ENCODE measurements at regions not wholly inside any gene's neighbourhood (a gene's known extent, or its start where the extent isn't known, plus 50 kb on each side); places are given as distances from the start of the nearest gene placed in this dataset.

DNA sequence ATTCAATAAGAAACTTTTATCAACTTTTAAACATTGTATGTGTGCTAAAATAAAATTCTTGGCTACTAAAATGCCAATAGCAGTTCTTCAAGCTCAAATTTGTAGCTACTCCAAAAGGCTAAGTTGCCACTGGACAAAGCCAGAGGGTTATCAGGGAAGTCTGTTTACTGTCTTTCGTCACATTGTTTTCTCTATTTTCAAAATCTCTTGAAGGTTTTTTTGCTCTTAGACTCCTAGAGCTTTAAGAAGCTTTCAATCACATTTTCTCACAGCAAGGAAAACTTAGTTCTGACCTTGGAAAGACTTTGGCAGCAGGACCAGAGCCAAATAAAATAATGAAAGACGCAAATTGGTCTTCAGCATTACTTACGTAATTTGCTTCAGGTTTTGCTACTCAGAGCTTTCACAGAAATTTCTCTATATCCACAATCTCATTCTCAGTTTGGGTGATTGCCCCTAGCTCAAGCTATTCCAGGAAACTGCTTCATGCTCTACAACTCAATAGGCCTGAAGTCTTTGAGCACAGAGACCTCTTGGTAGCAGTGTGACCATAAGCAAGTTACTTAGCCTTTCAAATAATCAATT, 257.7 kb downstream of the GABRG2 start:
- DNase-seq = no peak

DNA sequence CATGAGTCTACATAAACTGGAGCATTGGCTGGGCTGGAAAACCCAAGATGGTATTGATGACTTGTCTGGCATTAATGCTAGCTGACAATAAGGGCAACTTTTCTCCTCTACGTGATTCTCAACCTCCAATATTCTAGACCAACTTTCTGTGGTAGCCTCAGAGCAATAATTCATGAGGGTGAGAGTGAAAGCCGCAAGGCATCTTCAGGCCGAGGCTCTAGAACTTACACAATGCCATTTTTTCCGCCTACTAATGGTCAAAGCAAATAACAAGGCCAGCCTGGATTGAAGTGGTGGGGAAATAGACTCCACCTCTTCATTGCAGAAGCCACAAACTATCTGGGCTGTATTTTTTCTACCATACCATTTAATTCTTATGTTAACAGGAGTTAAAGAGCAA, 267.4 kb downstream of the GABRG2 start:
- DNase-seq = no peak

DNA sequence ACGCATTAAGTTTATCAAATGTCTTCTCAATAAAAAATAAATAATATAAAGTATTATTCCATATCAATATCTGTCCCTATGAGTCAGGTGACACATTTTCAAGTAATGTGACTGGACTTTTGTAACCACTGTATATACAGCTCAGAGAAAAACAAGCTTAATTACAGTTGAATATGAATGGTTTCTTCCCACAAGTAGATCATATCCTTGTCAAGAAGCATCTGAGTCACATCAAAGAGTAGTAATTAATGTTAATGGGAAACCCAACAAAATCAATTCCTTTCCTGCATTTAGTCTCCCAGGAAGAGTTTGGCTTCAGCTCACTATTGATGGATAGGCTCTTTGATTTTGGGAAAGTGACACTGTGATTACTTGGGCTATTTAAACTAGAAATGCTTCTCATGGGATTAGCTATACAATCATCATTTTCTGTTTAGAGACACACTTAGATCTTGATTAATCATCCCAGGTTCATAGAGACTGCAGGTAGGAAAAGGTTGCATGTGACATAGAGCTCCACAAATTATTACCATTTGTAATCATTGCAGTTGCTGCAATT, 292.9 kb downstream of the GABRG2 start:
- DNase-seq = no peak

DNA sequence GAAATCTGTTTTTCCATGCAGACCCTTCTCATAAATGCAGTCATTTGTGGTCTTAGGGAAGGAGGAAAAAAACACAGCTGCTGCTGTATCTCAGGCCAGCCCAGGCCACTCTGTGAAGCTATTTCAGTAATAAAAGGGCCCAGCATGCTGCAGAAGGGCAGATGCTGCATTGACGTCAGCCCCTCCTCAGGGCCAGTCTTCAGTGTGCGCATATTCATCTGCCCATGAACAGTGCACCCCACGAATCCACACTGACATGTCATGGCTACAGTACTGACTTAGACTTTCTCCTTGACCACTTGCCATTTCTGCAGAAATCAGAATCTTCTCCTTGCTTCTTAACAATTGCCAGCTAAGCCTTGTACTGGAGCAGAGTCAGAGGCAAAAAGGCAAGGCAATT, 304.7 kb downstream of the GABRG2 start:
- DNase-seq = peak; percentile 15

DNA sequence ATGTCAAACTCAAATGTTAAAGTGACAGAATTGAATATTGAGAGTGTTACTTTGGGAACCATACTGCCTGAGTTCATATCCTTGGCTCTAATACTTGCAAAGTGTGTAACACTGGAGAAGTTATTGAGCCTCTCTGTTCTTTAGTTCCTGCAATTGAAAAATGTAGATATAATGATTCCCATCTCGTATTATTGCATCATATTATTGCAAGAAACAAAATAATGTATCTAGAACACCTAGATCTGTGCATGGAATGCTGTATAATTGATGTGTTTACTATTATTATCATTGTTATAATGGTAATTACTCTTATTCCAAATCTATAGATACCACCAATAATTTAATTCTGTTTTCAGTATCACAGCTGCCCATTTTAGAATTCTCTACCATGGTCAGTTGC, 310.3 kb downstream of the GABRG2 start:
- no peak for DNase-seq

DNA sequence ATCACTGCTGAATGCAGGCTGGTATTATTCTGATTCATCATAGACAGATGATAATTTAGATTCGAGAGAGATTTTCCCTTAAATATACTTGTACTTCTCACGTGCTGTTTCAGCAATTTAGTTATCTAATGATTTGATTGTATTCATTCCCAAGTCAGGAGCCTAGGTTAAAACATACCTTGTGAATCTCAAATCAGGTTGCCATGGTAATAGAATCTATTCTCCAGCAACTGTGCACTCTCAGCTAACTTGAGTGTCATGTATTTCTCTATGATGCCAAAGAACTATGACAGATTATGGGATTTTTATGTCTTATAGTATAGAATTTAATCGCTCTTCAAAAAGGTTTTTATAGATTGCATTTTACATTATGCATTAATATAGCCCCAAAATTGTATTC, 315.3 kb downstream of the GABRG2 start:
- DNase-seq = no peak

DNA sequence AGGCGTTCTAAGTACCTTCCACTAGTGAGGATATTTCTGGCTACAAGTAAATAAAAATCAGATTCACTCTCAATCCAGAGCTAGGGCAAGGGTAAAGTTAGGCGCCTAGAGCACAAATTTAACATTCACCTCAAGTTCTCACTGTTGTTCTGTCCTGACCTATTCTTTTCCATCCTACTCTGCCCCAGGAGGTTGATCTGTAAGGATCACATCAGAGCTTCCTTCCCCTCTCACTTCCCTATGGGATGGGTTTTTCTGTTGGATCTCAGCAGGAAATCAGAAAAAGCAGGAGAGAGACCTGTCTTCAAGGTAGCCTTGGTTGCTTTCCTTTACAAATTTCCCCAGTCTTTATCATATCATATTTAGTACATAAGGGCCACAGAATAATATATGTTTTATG, 316.7 kb downstream of the GABRG2 start:
- DNase-seq = no peak

DNA sequence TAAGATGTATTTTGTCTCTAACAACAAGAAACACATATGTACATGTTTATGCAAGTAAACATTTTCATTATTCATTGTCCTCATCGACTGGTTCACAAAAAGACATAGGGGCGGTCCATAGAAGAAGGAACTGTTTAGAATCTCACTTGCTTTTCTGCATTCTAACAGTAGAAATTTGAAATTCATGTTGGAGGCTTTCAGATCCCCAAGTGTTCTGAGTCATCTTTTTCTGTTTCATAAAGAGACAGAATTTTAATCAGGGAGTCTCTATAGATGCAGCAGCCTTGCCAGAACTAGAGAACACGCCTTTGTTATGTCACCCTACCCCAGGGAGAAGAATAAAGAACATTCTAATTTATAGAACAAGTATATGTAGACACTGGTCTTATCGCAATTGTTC, 324.3 kb downstream of the GABRG2 start:
- DNase-seq = no peak

DNA sequence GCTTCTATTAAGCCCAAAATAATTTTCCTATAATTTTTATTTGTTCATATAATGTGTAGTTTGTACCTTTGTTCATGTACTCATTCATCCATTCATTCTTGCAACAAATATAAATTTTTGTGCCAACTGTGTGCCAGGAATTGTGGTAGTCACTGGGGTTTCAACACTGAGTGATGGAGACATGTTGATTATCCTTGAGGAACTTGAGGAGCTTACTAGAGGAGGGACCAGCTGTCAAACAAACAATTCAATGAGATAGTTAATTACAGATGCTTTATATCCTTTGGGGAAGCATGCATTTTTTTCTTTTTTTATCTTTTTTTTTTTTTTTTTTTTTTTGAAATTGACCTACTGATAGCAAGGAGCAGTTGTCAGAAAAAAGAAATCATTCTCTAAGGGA, 324.8 kb downstream of the GABRG2 start:
- DNase-seq = no peak

DNA sequence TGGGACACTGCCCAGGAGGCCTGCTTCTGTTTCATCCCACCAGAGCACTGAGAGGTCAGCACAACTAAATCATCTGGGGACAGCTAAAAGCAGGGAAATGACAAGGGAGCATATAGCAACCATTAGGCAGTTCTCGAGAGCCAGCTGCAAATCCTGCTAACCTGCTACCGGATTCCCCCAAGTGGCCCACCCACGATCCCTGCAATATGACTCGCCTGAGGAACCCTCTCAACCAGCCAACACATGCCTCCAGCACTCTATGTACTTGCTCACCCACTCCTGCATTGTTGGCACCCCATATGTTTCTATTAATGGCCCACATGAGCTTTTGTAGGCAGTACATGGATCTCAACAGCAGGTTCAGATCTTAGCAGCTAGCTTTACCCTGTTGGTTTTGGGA, 326.0 kb downstream of the GABRG2 start:
- no peak for DNase-seq

DNA sequence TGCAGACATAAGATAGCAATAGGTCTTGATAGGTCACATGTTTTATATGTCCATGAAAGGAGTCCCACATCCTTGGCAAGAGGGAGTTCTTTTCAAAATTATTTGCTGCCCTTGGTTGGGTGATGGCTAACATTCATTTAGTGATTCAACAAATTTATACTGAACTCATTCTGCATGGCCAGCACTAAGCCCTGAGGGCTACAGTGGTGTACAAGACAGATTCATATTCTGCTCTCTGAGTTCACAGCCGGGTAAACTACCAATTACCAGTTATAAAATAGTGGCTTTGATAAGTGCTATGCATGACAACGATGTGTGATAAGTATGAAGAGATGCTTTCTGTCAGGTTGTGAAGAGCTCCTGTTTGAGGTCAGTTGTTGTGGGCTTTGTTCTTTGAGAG, 340.0 kb downstream of the GABRG2 start:
- DNase-seq = no peak

DNA sequence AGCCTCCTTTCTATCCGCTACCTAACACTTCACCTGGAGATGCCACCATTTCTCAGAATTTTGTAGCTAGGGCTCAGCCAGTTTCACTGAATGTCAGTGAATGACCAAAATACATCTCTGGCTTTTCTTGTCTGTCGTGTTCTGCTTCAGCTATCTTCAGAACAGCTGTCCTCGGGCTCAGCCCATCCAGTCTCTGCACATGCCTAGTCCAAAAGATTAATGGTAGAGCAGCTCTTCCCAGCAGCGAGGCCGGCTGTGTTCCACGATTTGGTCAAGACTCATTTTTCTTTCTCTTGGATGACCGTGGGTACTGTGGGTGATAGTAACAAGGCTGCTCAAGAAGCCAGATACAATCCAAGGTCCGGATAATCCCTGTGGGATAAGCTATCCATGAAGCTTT, 342.8 kb downstream of the GABRG2 start:
- DNase-seq = no peak

DNA sequence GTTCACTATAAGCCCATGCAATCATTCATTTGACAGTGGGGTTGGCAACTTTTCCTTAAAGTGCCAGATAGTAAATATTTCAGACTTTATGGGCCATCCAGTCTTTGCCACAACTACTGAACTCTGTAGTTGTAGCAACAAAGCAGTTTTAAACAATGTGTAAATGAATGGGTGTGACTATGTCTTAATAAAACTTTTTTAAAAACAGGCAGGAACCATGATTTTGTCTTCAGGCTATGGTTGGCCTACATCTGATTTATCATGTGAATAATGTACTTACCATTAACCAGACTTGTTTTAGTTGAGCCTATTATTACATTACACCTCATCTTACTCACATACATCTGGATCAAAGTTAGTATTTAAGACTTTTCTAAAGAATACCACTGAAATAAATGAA, 361.6 kb downstream of the GABRG2 start:
- no peak for DNase-seq

DNA sequence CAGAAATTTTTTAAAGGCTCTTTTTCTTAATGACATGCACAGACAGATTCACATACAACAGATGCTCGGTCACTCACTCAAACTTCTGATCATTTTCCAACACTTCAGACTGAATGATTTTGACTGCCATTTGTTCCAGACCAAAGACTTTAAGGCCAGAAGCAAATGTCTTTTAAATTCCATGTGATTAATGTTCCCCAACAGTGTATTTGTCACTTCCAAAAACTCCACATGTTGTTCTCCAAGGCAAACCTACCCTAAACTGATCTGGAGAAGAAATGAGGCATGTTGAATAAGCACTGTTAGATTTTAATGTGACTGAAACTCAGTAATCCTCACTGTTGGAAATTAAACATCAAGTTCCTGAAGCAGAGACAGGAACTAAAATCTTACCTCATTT, 366.7 kb downstream of the GABRG2 start:
- no peak for DNase-seq

DNA sequence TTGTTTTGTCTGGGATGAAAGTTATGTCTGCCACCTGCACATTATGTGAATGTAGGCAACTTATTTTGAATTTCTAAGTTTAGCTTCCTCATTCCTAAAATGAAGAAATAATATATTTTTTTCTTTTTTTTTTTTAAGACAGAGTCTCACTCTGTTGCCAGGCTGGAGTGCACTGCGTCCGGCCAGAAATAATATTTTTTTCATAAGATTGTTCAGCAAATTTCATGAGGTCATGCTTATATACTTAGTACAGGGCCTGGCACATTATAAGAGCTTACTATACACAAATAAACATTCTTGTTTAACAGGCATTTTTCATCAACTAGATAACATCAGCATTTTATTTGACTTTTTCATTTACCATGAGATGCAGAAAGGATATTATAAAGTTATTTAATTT, 368.5 kb downstream of the GABRG2 start:
- no peak for DNase-seq

DNA sequence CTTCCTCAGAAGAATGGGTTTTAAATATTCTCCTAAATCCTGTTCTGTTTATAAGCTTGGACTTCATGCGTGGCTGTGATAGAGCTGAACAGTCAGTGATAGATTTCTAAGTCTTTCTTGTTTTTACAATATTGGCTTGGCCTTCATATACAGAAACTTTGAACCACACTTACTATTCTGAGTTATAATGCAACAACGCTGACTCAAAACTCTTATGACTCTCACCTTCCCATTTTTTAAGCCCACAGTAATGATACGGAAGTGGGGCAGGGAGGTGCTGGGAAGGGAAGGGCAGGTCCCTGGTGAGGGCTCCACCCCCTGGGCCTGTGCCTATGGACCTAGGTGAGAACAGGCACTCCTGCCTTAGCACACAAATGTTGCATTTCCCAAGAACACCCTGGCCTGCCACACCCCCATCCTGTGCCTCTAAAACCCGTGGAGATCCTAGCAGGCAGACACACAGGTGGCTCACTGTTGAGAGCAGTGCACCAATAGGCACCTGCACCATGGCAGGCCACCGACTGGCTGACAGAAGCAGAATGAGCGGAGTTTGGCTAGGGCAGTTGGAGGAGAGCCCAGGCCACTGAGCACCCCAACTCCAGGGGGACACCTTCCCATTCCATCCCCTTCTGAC, 376.7 kb downstream of the GABRG2 start:
- no peak for DNase-seq

DNA sequence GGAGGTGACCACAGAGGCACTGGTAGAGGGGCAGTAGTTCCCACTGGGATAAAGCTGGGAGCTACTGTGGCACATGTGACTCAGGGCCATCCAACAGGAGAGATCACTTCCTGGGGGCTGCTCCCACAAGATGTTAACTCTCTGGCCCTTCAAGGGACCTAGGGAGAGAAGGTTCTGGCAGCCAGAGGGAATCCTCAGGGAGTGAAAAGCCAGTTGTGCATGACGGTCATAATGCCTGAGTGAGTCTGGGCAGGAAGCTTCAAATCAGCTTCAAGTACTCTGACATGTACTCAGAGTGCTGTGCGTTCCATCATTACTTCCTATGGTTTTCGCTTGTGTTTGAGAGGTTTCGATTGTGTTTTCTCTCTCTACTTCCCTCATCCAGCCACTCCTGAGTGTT, 388.5 kb downstream of the GABRG2 start:
- DNase-seq = no peak

DNA sequence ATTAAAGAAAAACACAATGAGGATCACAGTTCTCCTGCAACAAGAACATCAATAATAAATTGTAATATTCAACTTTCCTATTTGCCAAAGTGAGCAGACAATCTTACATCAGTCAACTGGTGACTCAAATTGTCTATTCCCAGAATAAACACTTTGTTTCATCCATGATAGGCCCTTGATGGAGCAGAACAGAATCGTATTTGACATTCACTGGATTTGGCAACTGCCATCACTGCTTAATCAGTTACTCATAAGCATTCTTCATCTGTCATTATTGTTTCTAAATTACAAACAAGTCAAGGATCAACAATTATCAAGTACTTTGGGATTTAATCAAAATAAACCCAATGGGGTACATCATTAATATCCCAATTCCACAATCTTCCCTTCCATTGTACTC, 398.4 kb downstream of the GABRG2 start:
- no peak for DNase-seq

DNA sequence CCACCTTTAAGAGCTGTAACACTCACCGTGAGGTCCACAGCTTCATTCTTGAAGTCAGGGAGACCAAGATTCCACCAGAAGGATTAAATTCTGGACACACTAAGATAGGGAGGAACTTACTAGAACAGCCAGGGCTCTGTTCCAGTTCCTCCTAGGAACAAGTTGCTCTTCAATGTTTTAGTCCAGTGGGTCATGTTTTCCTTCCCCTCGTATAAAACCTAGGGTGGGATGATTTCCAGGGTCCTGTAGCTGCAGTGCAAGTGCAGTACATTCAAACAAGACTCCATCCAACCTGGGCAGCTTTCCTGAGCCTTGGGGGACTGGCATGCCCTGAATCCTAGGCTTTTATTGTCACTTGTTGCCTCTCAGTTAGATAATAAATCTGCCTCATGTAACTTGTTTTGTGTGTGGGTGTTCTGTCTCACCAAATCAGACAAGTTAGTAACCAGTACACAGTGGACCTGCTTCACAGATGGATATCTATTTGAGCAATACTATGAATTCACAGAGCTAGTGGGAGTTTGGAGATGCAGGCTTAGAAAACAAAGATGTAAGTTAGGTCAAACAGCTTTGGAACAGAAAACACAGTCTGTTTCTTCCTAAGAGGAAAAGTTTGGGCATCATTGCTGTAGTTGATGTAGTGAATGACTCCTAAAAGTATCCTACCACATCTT, 405.6 kb downstream of the GABRG2 start:
- no peak for DNase-seq

DNA sequence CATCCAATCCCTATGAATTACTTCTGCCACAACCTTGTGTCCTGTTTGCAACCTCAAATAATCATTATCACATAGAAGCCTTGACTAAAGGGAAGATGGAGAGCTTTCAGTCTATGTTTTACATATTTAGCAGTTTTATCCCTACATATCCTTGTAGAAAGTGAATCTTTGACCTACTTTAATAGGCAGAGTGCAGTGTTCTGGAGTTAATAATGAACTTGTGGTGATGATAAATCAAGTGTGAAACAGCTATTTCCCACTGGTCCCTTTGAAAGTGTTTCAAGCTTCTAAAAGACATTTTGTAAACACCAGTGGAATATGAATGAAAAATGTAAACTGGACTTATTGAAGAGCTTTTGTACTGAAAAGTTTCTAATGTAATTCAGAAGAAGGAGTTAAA, 406.7 kb downstream of the GABRG2 start:
- no peak for DNase-seq

DNA sequence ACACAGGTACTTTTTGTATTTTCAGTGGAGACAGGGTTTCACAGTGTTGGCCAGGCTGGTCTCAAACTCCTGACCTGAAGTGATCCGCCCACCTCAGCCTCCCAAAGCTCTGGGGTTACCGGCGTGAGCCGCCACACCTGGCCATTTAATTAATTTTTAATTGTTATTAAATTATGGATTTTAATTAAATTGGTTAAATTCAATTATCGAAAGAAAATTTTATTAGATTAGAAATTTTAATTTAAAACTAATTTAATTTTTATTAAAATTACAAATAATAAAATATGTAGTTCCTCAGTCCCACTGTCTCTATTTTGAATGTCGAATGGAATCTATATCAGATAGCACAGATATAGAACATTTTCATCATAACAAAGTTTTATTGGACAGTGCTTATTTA, 416.5 kb downstream of the GABRG2 start:
- DNase-seq = no peak

DNA sequence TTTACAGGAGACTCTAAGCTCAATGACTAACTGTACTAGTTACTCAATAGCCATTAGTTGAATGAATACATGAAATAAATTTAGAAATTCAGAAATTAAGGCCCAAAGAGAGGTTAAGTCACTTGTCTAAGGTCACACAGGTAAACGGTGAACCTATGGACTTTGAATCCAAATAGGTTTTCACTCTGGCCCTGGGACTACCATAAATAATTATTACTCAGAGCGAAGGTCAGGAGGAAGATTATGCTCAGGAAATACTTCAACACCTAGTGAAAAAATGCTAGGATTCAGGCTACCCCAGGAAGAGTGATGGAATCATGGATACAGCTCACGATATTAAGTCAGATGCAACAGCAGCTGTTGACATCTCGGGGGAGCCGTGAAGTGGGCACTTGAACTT, 417.4 kb downstream of the GABRG2 start:
- peak; percentile 6 for DNase-seq

DNA sequence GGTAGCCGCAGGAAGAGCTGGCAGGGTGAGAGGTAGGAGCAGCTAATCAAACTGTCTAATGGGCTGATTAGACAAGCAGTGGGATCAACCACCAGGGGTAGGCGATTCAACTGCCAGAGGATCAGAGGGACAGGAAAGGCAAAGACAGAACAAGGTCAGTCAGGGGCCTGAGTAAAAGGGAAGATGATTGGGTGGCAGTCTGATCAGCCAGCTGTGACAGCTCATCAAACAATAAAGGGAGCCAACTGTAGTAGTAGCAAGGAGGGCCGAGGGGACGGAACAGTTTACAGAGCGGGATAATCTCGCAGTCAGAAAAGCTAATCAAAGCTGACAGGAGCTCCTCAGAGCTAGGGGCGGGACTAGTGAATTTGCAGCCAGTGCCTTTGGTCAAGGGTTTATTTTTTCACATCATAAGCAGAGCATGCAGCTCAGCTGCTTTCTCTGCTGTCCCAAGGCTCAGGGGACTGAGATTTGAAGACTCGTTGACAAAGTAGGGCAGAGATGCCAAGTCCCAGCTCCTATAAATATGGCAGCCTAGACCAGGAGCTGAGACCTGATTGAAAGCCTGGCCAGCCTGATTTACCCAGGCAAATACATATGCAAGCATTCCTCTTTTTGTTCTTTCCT, 418.2 kb downstream of the GABRG2 start:
- peak; percentile 33 for DNase-seq
